ENCODE measurements at regions not wholly inside any gene's neighbourhood (a gene's known extent, or its start where the extent isn't known, plus 50 kb on each side); places are given as distances from the start of the nearest gene placed in this dataset.

- TF ChIP-seq RAD21 (IDR thresholded peaks at IDR 0.05; ENCODE audit: low read length) (no peak), YY1 (IDR thresholded peaks at IDR 0.05; ENCODE audit: low read depth) (no peak), FOXM1 (IDR thresholded peaks at IDR 0.05; ENCODE audit: low read depth) (no peak), CHD2 (IDR thresholded peaks at IDR 0.05; ENCODE audit: low read length, partially characterized antibody) (no peak), EP300 (IDR thresholded peaks at IDR 0.05; ENCODE audit: borderline replicate concordance in 1 of 2, low read depth in 1 of 2, low read length in 1 of 2) (no peak), RFX5 (IDR thresholded peaks at IDR 0.05; ENCODE audit: low read length) (no peak), GABPA (IDR thresholded peaks at IDR 0.05; ENCODE audit: low read depth) (no peak), USF2 (IDR thresholded peaks at IDR 0.05; ENCODE audit: borderline replicate concordance, low read depth, low read length) (no peak), REST (IDR thresholded peaks at IDR 0.05; ENCODE audit: low read depth, low read length) (no peak), SMC3 (IDR thresholded peaks at IDR 0.05; ENCODE audit: low read depth, low read length) (no peak), POLR2AphosphoS5 (IDR thresholded peaks at IDR 0.05; ENCODE audit: low read depth, low read length) (no peak), FOSL2 (IDR thresholded peaks at IDR 0.05; ENCODE audit: borderline replicate concordance, low read depth) (no peak), EZH2phosphoT487 (IDR thresholded peaks at IDR 0.05; ENCODE audit: borderline replicate concordance, low read depth) (no peak), RCOR1 (IDR thresholded peaks at IDR 0.05; ENCODE audit: low read length) (no peak), FOXJ3 (CRISPR knock-in tag; IDR thresholded peaks at IDR 0.05) (no peak)
- TF ChIP-seq, protein P1, sequence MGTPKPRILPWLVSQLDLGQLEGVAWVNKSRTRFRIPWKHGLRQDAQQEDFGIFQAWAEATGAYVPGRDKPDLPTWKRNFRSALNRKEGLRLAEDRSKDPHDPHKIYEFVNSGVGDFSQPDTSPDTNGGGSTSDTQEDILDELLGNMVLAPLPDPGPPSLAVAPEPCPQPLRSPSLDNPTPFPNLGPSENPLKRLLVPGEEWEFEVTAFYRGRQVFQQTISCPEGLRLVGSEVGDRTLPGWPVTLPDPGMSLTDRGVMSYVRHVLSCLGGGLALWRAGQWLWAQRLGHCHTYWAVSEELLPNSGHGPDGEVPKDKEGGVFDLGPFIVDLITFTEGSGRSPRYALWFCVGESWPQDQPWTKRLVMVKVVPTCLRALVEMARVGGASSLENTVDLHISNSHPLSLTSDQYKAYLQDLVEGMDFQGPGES (IDR thresholded peaks at IDR 0.05; ENCODE audit: low read depth, low read length) = no peak
- TF ChIP-seq, protein P2, sequence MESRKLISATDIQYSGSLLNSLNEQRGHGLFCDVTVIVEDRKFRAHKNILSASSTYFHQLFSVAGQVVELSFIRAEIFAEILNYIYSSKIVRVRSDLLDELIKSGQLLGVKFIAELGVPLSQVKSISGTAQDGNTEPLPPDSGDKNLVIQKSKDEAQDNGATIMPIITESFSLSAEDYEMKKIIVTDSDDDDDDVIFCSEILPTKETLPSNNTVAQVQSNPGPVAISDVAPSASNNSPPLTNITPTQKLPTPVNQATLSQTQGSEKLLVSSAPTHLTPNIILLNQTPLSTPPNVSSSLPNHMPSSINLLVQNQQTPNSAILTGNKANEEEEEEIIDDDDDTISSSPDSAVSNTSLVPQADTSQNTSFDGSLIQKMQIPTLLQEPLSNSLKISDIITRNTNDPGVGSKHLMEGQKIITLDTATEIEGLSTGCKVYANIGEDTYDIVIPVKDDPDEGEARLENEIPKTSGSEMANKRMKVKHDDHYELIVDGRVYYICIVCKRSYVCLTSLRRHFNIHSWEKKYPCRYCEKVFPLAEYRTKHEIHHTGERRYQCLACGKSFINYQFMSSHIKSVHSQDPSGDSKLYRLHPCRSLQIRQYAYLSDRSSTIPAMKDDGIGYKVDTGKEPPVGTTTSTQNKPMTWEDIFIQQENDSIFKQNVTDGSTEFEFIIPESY (IDR thresholded peaks at IDR 0.05; ENCODE audit: borderline replicate concordance, low read depth) = no peak
- TF ChIP-seq, protein P3, sequence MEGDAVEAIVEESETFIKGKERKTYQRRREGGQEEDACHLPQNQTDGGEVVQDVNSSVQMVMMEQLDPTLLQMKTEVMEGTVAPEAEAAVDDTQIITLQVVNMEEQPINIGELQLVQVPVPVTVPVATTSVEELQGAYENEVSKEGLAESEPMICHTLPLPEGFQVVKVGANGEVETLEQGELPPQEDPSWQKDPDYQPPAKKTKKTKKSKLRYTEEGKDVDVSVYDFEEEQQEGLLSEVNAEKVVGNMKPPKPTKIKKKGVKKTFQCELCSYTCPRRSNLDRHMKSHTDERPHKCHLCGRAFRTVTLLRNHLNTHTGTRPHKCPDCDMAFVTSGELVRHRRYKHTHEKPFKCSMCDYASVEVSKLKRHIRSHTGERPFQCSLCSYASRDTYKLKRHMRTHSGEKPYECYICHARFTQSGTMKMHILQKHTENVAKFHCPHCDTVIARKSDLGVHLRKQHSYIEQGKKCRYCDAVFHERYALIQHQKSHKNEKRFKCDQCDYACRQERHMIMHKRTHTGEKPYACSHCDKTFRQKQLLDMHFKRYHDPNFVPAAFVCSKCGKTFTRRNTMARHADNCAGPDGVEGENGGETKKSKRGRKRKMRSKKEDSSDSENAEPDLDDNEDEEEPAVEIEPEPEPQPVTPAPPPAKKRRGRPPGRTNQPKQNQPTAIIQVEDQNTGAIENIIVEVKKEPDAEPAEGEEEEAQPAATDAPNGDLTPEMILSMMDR (IDR thresholded peaks at IDR 0.05) = no peak
- TF ChIP-seq, protein P4, sequence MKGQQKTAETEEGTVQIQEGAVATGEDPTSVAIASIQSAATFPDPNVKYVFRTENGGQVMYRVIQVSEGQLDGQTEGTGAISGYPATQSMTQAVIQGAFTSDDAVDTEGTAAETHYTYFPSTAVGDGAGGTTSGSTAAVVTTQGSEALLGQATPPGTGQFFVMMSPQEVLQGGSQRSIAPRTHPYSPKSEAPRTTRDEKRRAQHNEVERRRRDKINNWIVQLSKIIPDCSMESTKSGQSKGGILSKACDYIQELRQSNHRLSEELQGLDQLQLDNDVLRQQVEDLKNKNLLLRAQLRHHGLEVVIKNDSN (IDR thresholded peaks at IDR 0.05; ENCODE audit: borderline replicate concordance, low read depth) = no peak
- Histone ChIP-seq H4K20me1 (ENCODE audit: insufficient read depth) (no peaks in the 10 kb centered on the region), H3K27me3 (ENCODE audit: insufficient read depth) (no peaks in the 10 kb centered on the region), H2AFZ (ENCODE audit: low read depth) (no peak overlapping the region), H3K4me2 (no peak overlapping the region), H3K9me3 (no peaks in the 10 kb centered on the region), H3K9me2 (no peaks in the 10 kb centered on the region), H3K27ac (ENCODE audit: low read depth in 2 of 2, low read length in 1 of 2) (no peak overlapping the region), H3F3A (replicated peaks; ENCODE audit: insufficient read depth) (no peaks in the 10 kb centered on the region), H3K9ac (no peak overlapping the region), H3K4me3 (ENCODE audit: low read depth in 2 of 2, low read length in 1 of 2) (no peak overlapping the region), H3K79me2 (ENCODE audit: insufficient read depth) (no peaks in the 10 kb centered on the region), H3K36me3 (replicated peaks in 1 of 2; ENCODE audit: control insufficient read depth in 1 of 2, insufficient read depth in 2 of 2, low read length in 1 of 2) (no peaks in the 10 kb centered on the region), H3K4me1 (ENCODE audit: control insufficient read depth in 1 of 2, insufficient read depth in 2 of 2, low read depth in 1 of 2, low read length in 1 of 2) (peaks cover 0 to 5% of the 10 kb centered on the region in 2 experiments; a peak in 1 of 4 replicates)
- CTCF ChIA-PET = no interaction called here
- POLR2A ChIA-PET = no interaction called here
- no peak for DNase-seq
- WGBS (ENCODE audit: low lambda C conversion rate) = 95% methylated on average over 8 of the region's 9 CpGs
Observed at GRCh38 chr21:41662761-41663160, 104.1 kb downstream of the RIPK4 start.

Measured in SK-N-SH (cell line).